ENCODE measurements at regions not wholly inside any gene's neighbourhood (a gene's known extent, or its start where the extent isn't known, plus 50 kb on each side); places are given as distances from the start of the nearest gene placed in this dataset.

GRCh38 chr12:131448254-131448795, 262.6 kb upstream of the SFSWAP start:
- TF ChIP-seq MAFK (IDR thresholded peaks at IDR 0.05; ENCODE audit: low read depth, low read length) = no peak
- TF ChIP-seq SMC3 (IDR thresholded peaks at IDR 0.05; ENCODE audit: low read depth, low read length) = no peak
- TF ChIP-seq MAZ (IDR thresholded peaks at IDR 0.05; ENCODE audit: borderline replicate concordance, low read depth, low read length) = no peak
- no peak for TF ChIP-seq POLR2A (IDR thresholded peaks at IDR 0.05; ENCODE audit: low read depth, low read length)
- TF ChIP-seq, protein P1, sequence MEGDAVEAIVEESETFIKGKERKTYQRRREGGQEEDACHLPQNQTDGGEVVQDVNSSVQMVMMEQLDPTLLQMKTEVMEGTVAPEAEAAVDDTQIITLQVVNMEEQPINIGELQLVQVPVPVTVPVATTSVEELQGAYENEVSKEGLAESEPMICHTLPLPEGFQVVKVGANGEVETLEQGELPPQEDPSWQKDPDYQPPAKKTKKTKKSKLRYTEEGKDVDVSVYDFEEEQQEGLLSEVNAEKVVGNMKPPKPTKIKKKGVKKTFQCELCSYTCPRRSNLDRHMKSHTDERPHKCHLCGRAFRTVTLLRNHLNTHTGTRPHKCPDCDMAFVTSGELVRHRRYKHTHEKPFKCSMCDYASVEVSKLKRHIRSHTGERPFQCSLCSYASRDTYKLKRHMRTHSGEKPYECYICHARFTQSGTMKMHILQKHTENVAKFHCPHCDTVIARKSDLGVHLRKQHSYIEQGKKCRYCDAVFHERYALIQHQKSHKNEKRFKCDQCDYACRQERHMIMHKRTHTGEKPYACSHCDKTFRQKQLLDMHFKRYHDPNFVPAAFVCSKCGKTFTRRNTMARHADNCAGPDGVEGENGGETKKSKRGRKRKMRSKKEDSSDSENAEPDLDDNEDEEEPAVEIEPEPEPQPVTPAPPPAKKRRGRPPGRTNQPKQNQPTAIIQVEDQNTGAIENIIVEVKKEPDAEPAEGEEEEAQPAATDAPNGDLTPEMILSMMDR (conservative IDR thresholded peaks at IDR 0.05; ENCODE audit: low read depth, low read length) = no peak
- TF ChIP-seq CEBPB (IDR thresholded peaks at IDR 0.05; ENCODE audit: low read depth, low read length) = no peak
- no peak for TF ChIP-seq MXI1 (IDR thresholded peaks at IDR 0.05; ENCODE audit: borderline replicate concordance, low read depth, low read length)
- TF ChIP-seq RAD21 (IDR thresholded peaks at IDR 0.05; ENCODE audit: low read length) = no peak
- TF ChIP-seq, protein P2, sequence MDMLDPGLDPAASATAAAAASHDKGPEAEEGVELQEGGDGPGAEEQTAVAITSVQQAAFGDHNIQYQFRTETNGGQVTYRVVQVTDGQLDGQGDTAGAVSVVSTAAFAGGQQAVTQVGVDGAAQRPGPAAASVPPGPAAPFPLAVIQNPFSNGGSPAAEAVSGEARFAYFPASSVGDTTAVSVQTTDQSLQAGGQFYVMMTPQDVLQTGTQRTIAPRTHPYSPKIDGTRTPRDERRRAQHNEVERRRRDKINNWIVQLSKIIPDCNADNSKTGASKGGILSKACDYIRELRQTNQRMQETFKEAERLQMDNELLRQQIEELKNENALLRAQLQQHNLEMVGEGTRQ (IDR thresholded peaks at IDR 0.05; ENCODE audit: low read depth, low read length) = no peak
- no peak for TF ChIP-seq FOS (IDR thresholded peaks at IDR 0.05; ENCODE audit: low read depth, low read length)
- TF ChIP-seq, protein P3, sequence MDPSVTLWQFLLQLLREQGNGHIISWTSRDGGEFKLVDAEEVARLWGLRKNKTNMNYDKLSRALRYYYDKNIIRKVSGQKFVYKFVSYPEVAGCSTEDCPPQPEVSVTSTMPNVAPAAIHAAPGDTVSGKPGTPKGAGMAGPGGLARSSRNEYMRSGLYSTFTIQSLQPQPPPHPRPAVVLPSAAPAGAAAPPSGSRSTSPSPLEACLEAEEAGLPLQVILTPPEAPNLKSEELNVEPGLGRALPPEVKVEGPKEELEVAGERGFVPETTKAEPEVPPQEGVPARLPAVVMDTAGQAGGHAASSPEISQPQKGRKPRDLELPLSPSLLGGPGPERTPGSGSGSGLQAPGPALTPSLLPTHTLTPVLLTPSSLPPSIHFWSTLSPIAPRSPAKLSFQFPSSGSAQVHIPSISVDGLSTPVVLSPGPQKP (IDR thresholded peaks at IDR 0.05; ENCODE audit: borderline replicate concordance, low read depth, low read length) = no peak

All from IMR-90 (cell line).